GM23338 (cell line): ENCODE measurements at regions not wholly inside any gene's neighbourhood (a gene's known extent, or its start where the extent isn't known, plus 50 kb on each side); places are given as distances from the start of the nearest gene placed in this dataset.

Experiments used
- ATAC-seq: fragments of 200-7000 bp; cut with Tn5 transposase; 3 replicates; pipeline ENCODE4 v1.9.1; 2020
- DNase-seq: peaks from one replicate; pipeline ENCODE4 v3.0.0-alpha.2; 2015; ENCODE audit warnings: low spot score
- H2AFZ ChIP-seq: fragments of 200-600 bp; sonication (generic); 2 replicates; pipeline ENCODE4 v1.8.0; 2016; ENCODE audit warnings: antibody characterized with exemption, mild to moderate bottlenecking, moderate library complexity
- H3F3A ChIP-seq: fragments of 200-600 bp; sonication (generic); replicated peaks from 2 replicates; pipeline ENCODE4 v1.8.0; 2017; ENCODE audit warnings: antibody characterized with exemption, mixed run types, low read depth
- H3K27ac ChIP-seq: fragments of 200-600 bp; sonication (generic); 2 replicates; pipeline ENCODE4 v1.6.1; 2016; ENCODE audit warnings: low read depth
- H3K27me3 ChIP-seq: fragments of 200-600 bp; sonication (generic); 2 replicates; pipeline ENCODE4 v1.8.0; 2016; ENCODE audit warnings: mild to moderate bottlenecking, mixed run types, moderate library complexity; ENCODE audit not compliant: insufficient read depth
- H3K36me3 ChIP-seq: fragments of 200-600 bp; sonication (generic); 2 replicates; pipeline ENCODE4 v1.8.0; 2016; ENCODE audit warnings: mild to moderate bottlenecking; ENCODE audit not compliant: insufficient read depth
- H3K4me1 ChIP-seq: fragments of 200-600 bp; sonication (generic); 2 replicates; pipeline ENCODE4 v1.8.0; 2016; ENCODE audit warnings: mild to moderate bottlenecking, moderate library complexity; ENCODE audit not compliant: insufficient read depth
- H3K4me2 ChIP-seq: fragments of 200-600 bp; sonication (generic); 2 replicates; pipeline ENCODE4 v1.7.1; 2017; ENCODE audit warnings: mixed run types
- H3K4me3 ChIP-seq: fragments of 200-600 bp; sonication (generic); 2 replicates; pipeline ENCODE4 v1.6.1; 2016; ENCODE audit warnings: mixed run types
- H3K79me2 ChIP-seq: fragments of 200-600 bp; sonication (generic); replicated peaks from 2 replicates; pipeline ENCODE4 v1.8.0; 2017; ENCODE audit warnings: mild to moderate bottlenecking; ENCODE audit not compliant: insufficient read depth
- H3K9me2 ChIP-seq: fragments of 200-600 bp; sonication (generic); 2 replicates; pipeline ENCODE4 v1.8.0; 2017; ENCODE audit not compliant: insufficient read depth
- H4K20me1 ChIP-seq: fragments of 200-600 bp; sonication (generic); replicated peaks from 2 replicates; pipeline ENCODE4 v1.8.0; 2017; ENCODE audit warnings: mild to moderate bottlenecking; ENCODE audit not compliant: insufficient read depth
- H3K27ac Mint-ChIP-seq: 2 replicates; pipeline ENCODE4 v1.8.0; 2020; ENCODE audit warnings: inconsistent platforms, mild to moderate bottlenecking, moderate library complexity, mixed read lengths
- H3K27me3 Mint-ChIP-seq: 3 replicates; pipeline ENCODE4 v1.8.0; 2022; ENCODE audit warnings: low read depth, mild to moderate bottlenecking, moderate library complexity, mixed read lengths, inconsistent platforms; ENCODE audit not compliant: insufficient read depth, poor library complexity
- H3K36me3 Mint-ChIP-seq: 3 replicates; pipeline ENCODE4 v1.8.0; 2021; ENCODE audit warnings: low read depth, mild to moderate bottlenecking, inconsistent platforms, moderate library complexity, mixed read lengths
- H3K4me1 Mint-ChIP-seq: 3 replicates; pipeline ENCODE4 v1.8.0; 2020; ENCODE audit warnings: mild to moderate bottlenecking, inconsistent platforms, mixed read lengths
- H3K4me3 Mint-ChIP-seq: 3 replicates; pipeline ENCODE4 v1.8.0; 2021; ENCODE audit warnings: moderate library complexity, mild to moderate bottlenecking, inconsistent platforms, mixed read lengths
- H3K9me3 Mint-ChIP-seq: 3 replicates; pipeline ENCODE4 v1.8.0; 2020; ENCODE audit warnings: moderate library complexity, mild to moderate bottlenecking, inconsistent platforms, mixed read lengths
- CREB1 ChIP-seq: fragments of 250-450 bp; sonication (Bioruptor Pico); IDR thresholded peaks from 2 replicates; pipeline ENCODE4 v1.5.0; 2020; ENCODE audit warnings: low read depth, mild to moderate bottlenecking, moderate library complexity
- EZH2 ChIP-seq: fragments of 200-600 bp; sonication (generic); IDR thresholded peaks from one replicate; pipeline ENCODE4 v1.8.0; 2017; ENCODE audit warnings: antibody characterized with exemption, mild to moderate bottlenecking, low read depth; ENCODE audit not compliant: unreplicated experiment
- EZH2phosphoT487 ChIP-seq: fragments of 200-600 bp; sonication (generic); IDR thresholded peaks from one replicate; pipeline ENCODE4 v1.8.1; 2018; ENCODE audit warnings: antibody characterized with exemption; ENCODE audit not compliant: unreplicated experiment
- JUNB ChIP-seq: IDR thresholded peaks from one replicate; pipeline ENCODE4 v1.6.1; 2016; ENCODE audit warnings: antibody characterized with exemption; ENCODE audit not compliant: unreplicated experiment
- NANOG ChIP-seq: IDR thresholded peaks from 2 replicates; pipeline ENCODE4 v1.6.1; 2016; ENCODE audit warnings: antibody characterized with exemption, borderline replicate concordance
- POLR2AphosphoS5 ChIP-seq: IDR thresholded peaks from 2 replicates; pipeline ENCODE4 v1.6.1; 2016; ENCODE audit warnings: antibody characterized with exemption, low read depth
- STAT1 ChIP-seq: IDR thresholded peaks from one replicate; pipeline ENCODE4 v1.6.1; 2016; ENCODE audit warnings: antibody characterized with exemption; ENCODE audit not compliant: unreplicated experiment
- ZNF114 ChIP-seq: fragments of 250-450 bp; sonication (Bioruptor Pico); IDR thresholded peaks from 2 replicates; pipeline ENCODE4 v1.5.0; 2020; ENCODE audit warnings: mild to moderate bottlenecking, moderate library complexity
- ZNF331 ChIP-seq: fragments of 250-450 bp; sonication (Bioruptor Pico); IDR thresholded peaks from 2 replicates; pipeline ENCODE4 v1.5.0; 2020; ENCODE audit warnings: low read depth, mild to moderate bottlenecking, moderate library complexity
- TF ChIP-seq, protein P1 (sequence below): fragments of 250-450 bp; sonication (Bioruptor Pico); IDR thresholded peaks from 2 replicates; pipeline ENCODE4 v1.5.0; 2020; ENCODE audit warnings: mild to moderate bottlenecking, moderate library complexity
- TF ChIP-seq, protein P2 (sequence below): IDR thresholded peaks from 2 replicates; pipeline ENCODE4 v1.6.1; 2016; ENCODE audit warnings: antibody characterized with exemption
- TF ChIP-seq, protein P3 (sequence below): IDR thresholded peaks from one replicate; pipeline ENCODE4 v1.6.1; 2018; ENCODE audit warnings: antibody characterized with exemption; ENCODE audit not compliant: unreplicated experiment
- TF ChIP-seq, protein P4 (sequence below), 2 experiments: fragments of 200-600 bp in 1 of 2; sonication (generic) in 1 of 2; conservative IDR thresholded peaks; 2 replicates each; pipeline versions ENCODE4 v1.5.1 to v1.6.1; 2016 to 2017; ENCODE audit warnings: antibody characterized with exemption in 2 of 2, low read depth in 2 of 2, mild to moderate bottlenecking in 2 of 2, moderate library complexity in 1 of 2

DNA sequence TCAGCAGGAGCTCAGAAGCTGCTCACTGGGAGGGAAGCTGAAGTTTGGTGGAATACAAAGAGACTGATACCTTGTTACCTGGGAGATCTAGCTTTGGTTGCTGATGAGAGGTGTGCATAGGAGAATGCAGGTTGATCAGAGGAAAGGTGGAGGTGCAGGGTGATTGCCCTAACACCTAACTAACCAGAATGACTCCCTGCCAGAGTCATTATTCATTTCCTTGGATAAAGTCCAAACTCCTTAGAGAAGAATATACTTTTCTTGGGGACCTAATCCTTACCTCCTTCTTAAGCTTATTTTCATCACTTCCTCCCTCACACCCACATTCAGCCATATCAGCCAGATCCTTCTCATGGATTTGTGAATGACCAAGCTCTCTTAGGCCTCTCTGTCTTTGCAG is 814.2 kb upstream of the TENM4 start:
- Mint-ChIP-seq H3K27ac (no peak overlapping the region), H3K4me3 (no peak overlapping the region), H3K4me1 (no peaks in the 10 kb centered on the region), H3K9me3 (no peaks in the 10 kb centered on the region), H3K36me3 (no peaks in the 10 kb centered on the region), H3K27me3 (peaks cover 4% of the 10 kb centered on the region)
- H3K36me3 ChIP-seq, result no peaks in the 10 kb centered on the region
- H3F3A ChIP-seq, result no peaks in the 10 kb centered on the region
- no peaks in the 10 kb centered on the region for H3K27me3 ChIP-seq
- DNase-seq (no peak), ATAC-seq (peak; percentile 51; the same call in 2 of the 3 replicates)
- peaks cover 5% of the 10 kb centered on the region; the same call in 1 of the 2 replicates for H3K9me2 ChIP-seq
- no peak overlapping the region for H3K4me3 ChIP-seq
- no peak overlapping the region for H3K4me2 ChIP-seq
- no peaks in the 10 kb centered on the region for H3K4me1 ChIP-seq
- no peaks in the 10 kb centered on the region for H4K20me1 ChIP-seq
- H3K27ac ChIP-seq, result no peak overlapping the region
- TF ChIP-seq EZH2 (no peak), STAT1 (no peak), ZNF114 (no peak), ZNF331 (CRISPR knock-in tag) (no peak), EZH2phosphoT487 (no peak), CREB1 (no peak), POLR2AphosphoS5 (no peak), NANOG (no peak), JUNB (no peak)
- TF ChIP-seq, protein P1, sequence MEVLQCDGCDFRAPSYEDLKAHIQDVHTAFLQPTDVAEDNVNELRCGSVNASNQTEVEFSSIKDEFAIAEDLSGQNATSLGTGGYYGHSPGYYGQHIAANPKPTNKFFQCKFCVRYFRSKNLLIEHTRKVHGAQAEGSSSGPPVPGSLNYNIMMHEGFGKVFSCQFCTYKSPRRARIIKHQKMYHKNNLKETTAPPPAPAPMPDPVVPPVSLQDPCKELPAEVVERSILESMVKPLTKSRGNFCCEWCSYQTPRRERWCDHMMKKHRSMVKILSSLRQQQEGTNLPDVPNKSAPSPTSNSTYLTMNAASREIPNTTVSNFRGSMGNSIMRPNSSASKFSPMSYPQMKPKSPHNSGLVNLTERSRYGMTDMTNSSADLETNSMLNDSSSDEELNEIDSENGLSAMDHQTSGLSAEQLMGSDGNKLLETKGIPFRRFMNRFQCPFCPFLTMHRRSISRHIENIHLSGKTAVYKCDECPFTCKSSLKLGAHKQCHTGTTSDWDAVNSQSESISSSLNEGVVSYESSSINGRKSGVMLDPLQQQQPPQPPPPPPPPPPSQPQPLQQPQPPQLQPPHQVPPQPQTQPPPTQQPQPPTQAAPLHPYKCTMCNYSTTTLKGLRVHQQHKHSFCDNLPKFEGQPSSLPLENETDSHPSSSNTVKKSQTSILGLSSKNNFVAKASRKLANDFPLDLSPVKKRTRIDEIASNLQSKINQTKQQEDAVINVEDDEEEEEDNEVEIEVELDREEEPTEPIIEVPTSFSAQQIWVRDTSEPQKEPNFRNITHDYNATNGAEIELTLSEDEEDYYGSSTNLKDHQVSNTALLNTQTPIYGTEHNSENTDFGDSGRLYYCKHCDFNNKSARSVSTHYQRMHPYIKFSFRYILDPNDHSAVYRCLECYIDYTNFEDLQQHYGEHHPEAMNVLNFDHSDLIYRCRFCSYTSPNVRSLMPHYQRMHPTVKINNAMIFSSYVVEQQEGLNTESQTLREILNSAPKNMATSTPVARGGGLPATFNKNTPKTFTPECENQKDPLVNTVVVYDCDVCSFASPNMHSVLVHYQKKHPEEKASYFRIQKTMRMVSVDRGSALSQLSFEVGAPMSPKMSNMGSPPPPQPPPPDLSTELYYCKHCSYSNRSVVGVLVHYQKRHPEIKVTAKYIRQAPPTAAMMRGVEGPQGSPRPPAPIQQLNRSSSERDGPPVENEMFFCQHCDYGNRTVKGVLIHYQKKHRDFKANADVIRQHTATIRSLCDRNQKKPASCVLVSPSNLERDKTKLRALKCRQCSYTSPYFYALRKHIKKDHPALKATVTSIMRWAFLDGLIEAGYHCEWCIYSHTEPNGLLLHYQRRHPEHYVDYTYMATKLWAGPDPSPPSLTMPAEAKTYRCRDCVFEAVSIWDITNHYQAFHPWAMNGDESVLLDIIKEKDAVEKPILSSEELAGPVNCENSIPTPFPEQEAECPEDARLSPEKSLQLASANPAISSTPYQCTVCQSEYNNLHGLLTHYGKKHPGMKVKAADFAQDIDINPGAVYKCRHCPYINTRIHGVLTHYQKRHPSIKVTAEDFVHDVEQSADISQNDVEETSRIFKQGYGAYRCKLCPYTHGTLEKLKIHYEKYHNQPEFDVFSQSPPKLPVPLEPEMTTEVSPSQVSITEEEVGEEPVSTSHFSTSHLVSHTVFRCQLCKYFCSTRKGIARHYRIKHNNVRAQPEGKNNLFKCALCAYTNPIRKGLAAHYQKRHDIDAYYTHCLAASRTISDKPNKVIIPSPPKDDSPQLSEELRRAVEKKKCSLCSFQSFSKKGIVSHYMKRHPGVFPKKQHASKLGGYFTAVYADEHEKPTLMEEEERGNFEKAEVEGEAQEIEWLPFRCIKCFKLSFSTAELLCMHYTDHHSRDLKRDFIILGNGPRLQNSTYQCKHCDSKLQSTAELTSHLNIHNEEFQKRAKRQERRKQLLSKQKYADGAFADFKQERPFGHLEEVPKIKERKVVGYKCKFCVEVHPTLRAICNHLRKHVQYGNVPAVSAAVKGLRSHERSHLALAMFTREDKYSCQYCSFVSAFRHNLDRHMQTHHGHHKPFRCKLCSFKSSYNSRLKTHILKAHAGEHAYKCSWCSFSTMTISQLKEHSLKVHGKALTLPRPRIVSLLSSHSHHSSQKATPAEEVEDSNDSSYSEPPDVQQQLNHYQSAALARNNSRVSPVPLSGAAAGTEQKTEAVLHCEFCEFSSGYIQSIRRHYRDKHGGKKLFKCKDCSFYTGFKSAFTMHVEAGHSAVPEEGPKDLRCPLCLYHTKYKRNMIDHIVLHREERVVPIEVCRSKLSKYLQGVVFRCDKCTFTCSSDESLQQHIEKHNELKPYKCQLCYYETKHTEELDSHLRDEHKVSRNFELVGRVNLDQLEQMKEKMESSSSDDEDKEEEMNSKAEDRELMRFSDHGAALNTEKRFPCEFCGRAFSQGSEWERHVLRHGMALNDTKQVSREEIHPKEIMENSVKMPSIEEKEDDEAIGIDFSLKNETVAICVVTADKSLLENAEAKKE, result no peak
- TF ChIP-seq, protein P2, sequence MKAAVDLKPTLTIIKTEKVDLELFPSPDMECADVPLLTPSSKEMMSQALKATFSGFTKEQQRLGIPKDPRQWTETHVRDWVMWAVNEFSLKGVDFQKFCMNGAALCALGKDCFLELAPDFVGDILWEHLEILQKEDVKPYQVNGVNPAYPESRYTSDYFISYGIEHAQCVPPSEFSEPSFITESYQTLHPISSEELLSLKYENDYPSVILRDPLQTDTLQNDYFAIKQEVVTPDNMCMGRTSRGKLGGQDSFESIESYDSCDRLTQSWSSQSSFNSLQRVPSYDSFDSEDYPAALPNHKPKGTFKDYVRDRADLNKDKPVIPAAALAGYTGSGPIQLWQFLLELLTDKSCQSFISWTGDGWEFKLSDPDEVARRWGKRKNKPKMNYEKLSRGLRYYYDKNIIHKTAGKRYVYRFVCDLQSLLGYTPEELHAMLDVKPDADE, result no peak
- TF ChIP-seq, protein P3, sequence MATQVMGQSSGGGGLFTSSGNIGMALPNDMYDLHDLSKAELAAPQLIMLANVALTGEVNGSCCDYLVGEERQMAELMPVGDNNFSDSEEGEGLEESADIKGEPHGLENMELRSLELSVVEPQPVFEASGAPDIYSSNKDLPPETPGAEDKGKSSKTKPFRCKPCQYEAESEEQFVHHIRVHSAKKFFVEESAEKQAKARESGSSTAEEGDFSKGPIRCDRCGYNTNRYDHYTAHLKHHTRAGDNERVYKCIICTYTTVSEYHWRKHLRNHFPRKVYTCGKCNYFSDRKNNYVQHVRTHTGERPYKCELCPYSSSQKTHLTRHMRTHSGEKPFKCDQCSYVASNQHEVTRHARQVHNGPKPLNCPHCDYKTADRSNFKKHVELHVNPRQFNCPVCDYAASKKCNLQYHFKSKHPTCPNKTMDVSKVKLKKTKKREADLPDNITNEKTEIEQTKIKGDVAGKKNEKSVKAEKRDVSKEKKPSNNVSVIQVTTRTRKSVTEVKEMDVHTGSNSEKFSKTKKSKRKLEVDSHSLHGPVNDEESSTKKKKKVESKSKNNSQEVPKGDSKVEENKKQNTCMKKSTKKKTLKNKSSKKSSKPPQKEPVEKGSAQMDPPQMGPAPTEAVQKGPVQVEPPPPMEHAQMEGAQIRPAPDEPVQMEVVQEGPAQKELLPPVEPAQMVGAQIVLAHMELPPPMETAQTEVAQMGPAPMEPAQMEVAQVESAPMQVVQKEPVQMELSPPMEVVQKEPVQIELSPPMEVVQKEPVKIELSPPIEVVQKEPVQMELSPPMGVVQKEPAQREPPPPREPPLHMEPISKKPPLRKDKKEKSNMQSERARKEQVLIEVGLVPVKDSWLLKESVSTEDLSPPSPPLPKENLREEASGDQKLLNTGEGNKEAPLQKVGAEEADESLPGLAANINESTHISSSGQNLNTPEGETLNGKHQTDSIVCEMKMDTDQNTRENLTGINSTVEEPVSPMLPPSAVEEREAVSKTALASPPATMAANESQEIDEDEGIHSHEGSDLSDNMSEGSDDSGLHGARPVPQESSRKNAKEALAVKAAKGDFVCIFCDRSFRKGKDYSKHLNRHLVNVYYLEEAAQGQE, result no peak
- TF ChIP-seq, protein P4, sequence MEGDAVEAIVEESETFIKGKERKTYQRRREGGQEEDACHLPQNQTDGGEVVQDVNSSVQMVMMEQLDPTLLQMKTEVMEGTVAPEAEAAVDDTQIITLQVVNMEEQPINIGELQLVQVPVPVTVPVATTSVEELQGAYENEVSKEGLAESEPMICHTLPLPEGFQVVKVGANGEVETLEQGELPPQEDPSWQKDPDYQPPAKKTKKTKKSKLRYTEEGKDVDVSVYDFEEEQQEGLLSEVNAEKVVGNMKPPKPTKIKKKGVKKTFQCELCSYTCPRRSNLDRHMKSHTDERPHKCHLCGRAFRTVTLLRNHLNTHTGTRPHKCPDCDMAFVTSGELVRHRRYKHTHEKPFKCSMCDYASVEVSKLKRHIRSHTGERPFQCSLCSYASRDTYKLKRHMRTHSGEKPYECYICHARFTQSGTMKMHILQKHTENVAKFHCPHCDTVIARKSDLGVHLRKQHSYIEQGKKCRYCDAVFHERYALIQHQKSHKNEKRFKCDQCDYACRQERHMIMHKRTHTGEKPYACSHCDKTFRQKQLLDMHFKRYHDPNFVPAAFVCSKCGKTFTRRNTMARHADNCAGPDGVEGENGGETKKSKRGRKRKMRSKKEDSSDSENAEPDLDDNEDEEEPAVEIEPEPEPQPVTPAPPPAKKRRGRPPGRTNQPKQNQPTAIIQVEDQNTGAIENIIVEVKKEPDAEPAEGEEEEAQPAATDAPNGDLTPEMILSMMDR (conservative IDR thresholded peaks at IDR 0.05; ENCODE audit: low read depth in 2 of 2), result no peak
- no peak overlapping the region for H2AFZ ChIP-seq
- no peaks in the 10 kb centered on the region for H3K79me2 ChIP-seq
